SU-DHL-6 (cell line): ENCODE measurements at regions not wholly inside any gene's neighbourhood (a gene's known extent, or its start where the extent isn't known, plus 50 kb on each side); places are given as distances from the start of the nearest gene placed in this dataset.

Experiments used
- EZH2phosphoT487 ChIP-seq: fragments of 200-600 bp; sonication (generic), shearing (Covaris generic); conservative IDR thresholded peaks from 2 replicates; pipeline ENCODE4 v1.6.1; 2018; ENCODE audit warnings: mild to moderate bottlenecking, antibody characterized with exemption, low read length, moderate library complexity, mixed read lengths
- TF ChIP-seq, protein P1 (sequence below): fragments of 200-600 bp; sonication (generic); IDR thresholded peaks from one replicate; pipeline ENCODE4 v1.5.1; 2017; ENCODE audit warnings: antibody characterized with exemption, mild to moderate bottlenecking, low read length, moderate library complexity; ENCODE audit not compliant: insufficient read depth, poor library complexity, severe bottlenecking

DNA sequence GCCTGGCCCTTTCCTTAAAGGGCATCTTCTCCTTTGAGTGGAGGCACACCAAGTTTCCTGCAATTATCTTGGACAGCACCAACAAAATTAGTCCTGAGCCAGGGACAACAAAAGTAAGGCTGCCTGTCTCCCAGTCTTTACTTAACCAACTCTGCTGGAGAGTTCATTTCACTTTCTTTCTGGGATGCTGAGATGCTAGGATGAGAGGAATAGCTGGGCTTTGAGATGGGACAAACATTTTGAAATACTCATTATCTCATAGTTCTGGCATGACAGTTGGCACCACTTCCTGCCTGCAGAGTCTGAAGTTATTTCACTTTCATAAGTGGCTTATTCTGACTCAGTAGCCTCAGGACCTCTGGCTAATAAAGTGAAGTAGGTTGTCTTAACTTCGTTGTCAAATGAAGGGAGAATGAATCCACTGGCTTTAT is 157.0 kb downstream of the C9orf152 start:
- TF ChIP-seq EZH2phosphoT487 = no peak
- TF ChIP-seq, protein P1, sequence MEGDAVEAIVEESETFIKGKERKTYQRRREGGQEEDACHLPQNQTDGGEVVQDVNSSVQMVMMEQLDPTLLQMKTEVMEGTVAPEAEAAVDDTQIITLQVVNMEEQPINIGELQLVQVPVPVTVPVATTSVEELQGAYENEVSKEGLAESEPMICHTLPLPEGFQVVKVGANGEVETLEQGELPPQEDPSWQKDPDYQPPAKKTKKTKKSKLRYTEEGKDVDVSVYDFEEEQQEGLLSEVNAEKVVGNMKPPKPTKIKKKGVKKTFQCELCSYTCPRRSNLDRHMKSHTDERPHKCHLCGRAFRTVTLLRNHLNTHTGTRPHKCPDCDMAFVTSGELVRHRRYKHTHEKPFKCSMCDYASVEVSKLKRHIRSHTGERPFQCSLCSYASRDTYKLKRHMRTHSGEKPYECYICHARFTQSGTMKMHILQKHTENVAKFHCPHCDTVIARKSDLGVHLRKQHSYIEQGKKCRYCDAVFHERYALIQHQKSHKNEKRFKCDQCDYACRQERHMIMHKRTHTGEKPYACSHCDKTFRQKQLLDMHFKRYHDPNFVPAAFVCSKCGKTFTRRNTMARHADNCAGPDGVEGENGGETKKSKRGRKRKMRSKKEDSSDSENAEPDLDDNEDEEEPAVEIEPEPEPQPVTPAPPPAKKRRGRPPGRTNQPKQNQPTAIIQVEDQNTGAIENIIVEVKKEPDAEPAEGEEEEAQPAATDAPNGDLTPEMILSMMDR = no peak
